ENCODE measurements at regions not wholly inside any gene's neighbourhood (a gene's known extent, or its start where the extent isn't known, plus 50 kb on each side); places are given as distances from the start of the nearest gene placed in this dataset.

DNA sequence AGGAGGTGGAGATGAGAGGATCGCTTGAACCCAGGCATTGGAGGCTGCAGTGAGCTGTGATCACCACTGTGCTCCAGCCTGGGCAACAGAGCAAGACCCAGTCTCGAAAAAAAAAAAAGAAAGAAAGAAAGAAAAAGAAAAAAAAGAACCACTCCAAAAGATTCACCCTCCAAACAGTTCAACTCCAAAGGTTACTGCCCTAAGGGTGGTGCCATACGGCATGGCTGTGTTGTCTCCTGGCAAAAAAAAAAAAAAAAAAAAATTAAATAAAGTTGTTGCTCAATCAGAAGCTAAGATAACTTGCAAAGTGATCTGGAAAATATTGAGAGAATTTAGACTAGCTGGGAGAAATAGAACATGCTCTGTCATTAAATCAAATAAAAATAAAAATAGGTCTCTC lies 79.5 kb downstream of the KCTD15 start:
- no peak for DNase-seq
- Histone ChIP-seq H3K4me3 (ENCODE audit: low read depth in 2 of 2, low read length in 1 of 2) (no peak overlapping the region), H2AFZ (ENCODE audit: low read depth) (no peak overlapping the region), H3F3A (replicated peaks; ENCODE audit: insufficient read depth) (no peaks in the 10 kb centered on the region), H3K9me2 (no peaks in the 10 kb centered on the region), H3K9me3 (no peaks in the 10 kb centered on the region), H3K9ac (no peak overlapping the region), H3K36me3 (replicated peaks in 1 of 2; ENCODE audit: control insufficient read depth in 1 of 2, insufficient read depth in 2 of 2, low read length in 1 of 2) (no peaks in the 10 kb centered on the region), H3K4me1 (ENCODE audit: control insufficient read depth in 1 of 2, insufficient read depth in 2 of 2, low read depth in 1 of 2, low read length in 1 of 2) (peaks cover 0 to 20% of the 10 kb centered on the region in 2 experiments; a peak in 1 of 4 replicates), H4K20me1 (ENCODE audit: insufficient read depth) (no peaks in the 10 kb centered on the region), H3K4me2 (no peak overlapping the region), H3K27ac (ENCODE audit: low read depth in 2 of 2, low read length in 1 of 2) (no peak overlapping the region), H3K27me3 (ENCODE audit: insufficient read depth) (no peaks in the 10 kb centered on the region), H3K79me2 (ENCODE audit: insufficient read depth) (no peaks in the 10 kb centered on the region)
- 25% methylated on average over 3 of the region's 3 CpGs for WGBS (ENCODE audit: low lambda C conversion rate)
- ChIA-PET POLR2A (no interaction called here), CTCF (interaction anchor here (1.0 to 1.5 kb wide), 3 partner anchors 10 to 122 kb away, joined by 3 to 6 read pairs (median 5); no protein-coding TSS in a partner anchor)
- TF ChIP-seq CHD2 (IDR thresholded peaks at IDR 0.05; ENCODE audit: low read length, partially characterized antibody) (no peak), TEAD4 (IDR thresholded peaks at IDR 0.05; ENCODE audit: borderline replicate concordance, insufficient read depth) (no peak)
- TF ChIP-seq, protein P1, sequence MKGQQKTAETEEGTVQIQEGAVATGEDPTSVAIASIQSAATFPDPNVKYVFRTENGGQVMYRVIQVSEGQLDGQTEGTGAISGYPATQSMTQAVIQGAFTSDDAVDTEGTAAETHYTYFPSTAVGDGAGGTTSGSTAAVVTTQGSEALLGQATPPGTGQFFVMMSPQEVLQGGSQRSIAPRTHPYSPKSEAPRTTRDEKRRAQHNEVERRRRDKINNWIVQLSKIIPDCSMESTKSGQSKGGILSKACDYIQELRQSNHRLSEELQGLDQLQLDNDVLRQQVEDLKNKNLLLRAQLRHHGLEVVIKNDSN (IDR thresholded peaks at IDR 0.05; ENCODE audit: borderline replicate concordance, low read depth) = no peak

DNA sequence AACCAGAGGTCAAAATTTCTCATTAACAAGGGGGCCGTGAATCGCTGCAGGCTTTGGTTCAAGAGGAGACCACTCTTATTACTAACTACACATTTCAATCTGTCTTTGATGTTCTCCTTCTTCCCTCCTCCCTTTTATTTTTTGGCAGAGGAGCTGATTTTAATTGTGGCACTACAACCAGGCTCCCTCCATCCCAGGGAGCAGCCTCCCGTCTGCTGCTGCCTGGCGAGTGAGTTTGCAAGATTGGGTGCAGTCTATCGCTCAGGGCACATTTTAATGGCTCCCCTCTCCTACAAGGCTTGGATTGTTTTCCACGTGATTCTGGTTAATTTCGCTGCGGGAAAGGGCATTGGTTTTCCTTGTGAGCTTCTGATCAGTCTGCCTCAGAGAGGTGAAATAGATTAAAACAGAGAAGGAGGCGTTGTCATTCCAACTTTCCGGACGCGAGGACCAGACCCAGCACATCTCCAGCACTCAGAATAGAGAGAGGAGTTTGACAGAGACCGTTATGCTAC lies 81.4 kb downstream of the KCTD15 start:
- H3K4me1 ChIP-seq (ENCODE audit: control insufficient read depth in 1 of 2, insufficient read depth in 2 of 2, low read depth in 1 of 2, low read length in 1 of 2) = peaks cover 0 to 20% of the 10 kb centered on the region in 2 experiments; a peak in 1 of 4 replicates
- no peaks in the 10 kb centered on the region for H3K36me3 ChIP-seq (replicated peaks in 1 of 2; ENCODE audit: control insufficient read depth in 1 of 2, insufficient read depth in 2 of 2, low read length in 1 of 2)
- H3K27ac ChIP-seq (ENCODE audit: low read depth in 2 of 2, low read length in 1 of 2) = no peak overlapping the region
- TF ChIP-seq TAF1 (IDR thresholded peaks at IDR 0.05; ENCODE audit: borderline replicate concordance, low read depth, low read length) = no peak
- TF ChIP-seq RAD21 (IDR thresholded peaks at IDR 0.05; ENCODE audit: low read length) = no peak
- TF ChIP-seq SMC3 (IDR thresholded peaks at IDR 0.05; ENCODE audit: low read depth, low read length) = no peak
- TF ChIP-seq FOSL2 (IDR thresholded peaks at IDR 0.05; ENCODE audit: borderline replicate concordance, low read depth) = no peak
- no peak for TF ChIP-seq ELF1 (IDR thresholded peaks at IDR 0.05)
- TF ChIP-seq TCF12 (IDR thresholded peaks at IDR 0.05) = no peak
- TF ChIP-seq, protein P2, sequence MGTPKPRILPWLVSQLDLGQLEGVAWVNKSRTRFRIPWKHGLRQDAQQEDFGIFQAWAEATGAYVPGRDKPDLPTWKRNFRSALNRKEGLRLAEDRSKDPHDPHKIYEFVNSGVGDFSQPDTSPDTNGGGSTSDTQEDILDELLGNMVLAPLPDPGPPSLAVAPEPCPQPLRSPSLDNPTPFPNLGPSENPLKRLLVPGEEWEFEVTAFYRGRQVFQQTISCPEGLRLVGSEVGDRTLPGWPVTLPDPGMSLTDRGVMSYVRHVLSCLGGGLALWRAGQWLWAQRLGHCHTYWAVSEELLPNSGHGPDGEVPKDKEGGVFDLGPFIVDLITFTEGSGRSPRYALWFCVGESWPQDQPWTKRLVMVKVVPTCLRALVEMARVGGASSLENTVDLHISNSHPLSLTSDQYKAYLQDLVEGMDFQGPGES (IDR thresholded peaks at IDR 0.05; ENCODE audit: low read depth, low read length) = no peak
- no peak for TF ChIP-seq FOXM1 (IDR thresholded peaks at IDR 0.05; ENCODE audit: low read depth)
- TF ChIP-seq JUND (IDR thresholded peaks at IDR 0.05) = no peak
- TF ChIP-seq TEAD4 (IDR thresholded peaks at IDR 0.05; ENCODE audit: borderline replicate concordance, insufficient read depth) = no peak
- TF ChIP-seq YY1 (IDR thresholded peaks at IDR 0.05; ENCODE audit: low read depth) = no peak
- TF ChIP-seq CHD2 (IDR thresholded peaks at IDR 0.05; ENCODE audit: low read length, partially characterized antibody) = no peak
- TF ChIP-seq, protein P3, sequence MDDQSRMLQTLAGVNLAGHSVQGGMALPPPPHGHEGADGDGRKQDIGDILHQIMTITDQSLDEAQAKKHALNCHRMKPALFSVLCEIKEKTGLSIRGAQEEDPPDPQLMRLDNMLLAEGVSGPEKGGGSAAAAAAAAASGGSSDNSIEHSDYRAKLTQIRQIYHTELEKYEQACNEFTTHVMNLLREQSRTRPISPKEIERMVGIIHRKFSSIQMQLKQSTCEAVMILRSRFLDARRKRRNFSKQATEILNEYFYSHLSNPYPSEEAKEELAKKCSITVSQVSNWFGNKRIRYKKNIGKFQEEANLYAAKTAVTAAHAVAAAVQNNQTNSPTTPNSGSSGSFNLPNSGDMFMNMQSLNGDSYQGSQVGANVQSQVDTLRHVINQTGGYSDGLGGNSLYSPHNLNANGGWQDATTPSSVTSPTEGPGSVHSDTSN (IDR thresholded peaks at IDR 0.05) = no peak
- TF ChIP-seq RXRA (IDR thresholded peaks at IDR 0.05; ENCODE audit: borderline replicate concordance, low read depth) = no peak
- TF ChIP-seq FOXJ3 (CRISPR knock-in tag; IDR thresholded peaks at IDR 0.05) = no peak
- no peaks in the 10 kb centered on the region for H4K20me1 ChIP-seq (ENCODE audit: insufficient read depth)
- no peak overlapping the region for H2AFZ ChIP-seq (ENCODE audit: low read depth)
- H3K9ac ChIP-seq = no peak overlapping the region
- no peaks in the 10 kb centered on the region for H3K27me3 ChIP-seq (ENCODE audit: insufficient read depth)
- H3K4me3 ChIP-seq (ENCODE audit: low read depth in 2 of 2, low read length in 1 of 2) = no peak overlapping the region
- no peaks in the 10 kb centered on the region for H3K79me2 ChIP-seq (ENCODE audit: insufficient read depth)
- ChIA-PET CTCF (interaction anchor here (0.8 to 2.3 kb wide), 7 partner anchors 9 to 120 kb away, joined by 3 to 9 read pairs (median 5); no protein-coding TSS in a partner anchor), POLR2A (interaction anchor here (1.1 to 7.2 kb wide), 2 partner anchors 9 to 81 kb away, joined by 3 to 40 read pairs; partner anchors contain the start of gene KCTD15)
- no peak for DNase-seq
- no peaks in the 10 kb centered on the region for H3K9me3 ChIP-seq
- H3K4me2 ChIP-seq = no peak overlapping the region
- no peaks in the 10 kb centered on the region for H3F3A ChIP-seq (replicated peaks; ENCODE audit: insufficient read depth)
- H3K9me2 ChIP-seq = no peaks in the 10 kb centered on the region
- 62% methylated on average over 13 of the region's 13 CpGs for WGBS (ENCODE audit: low lambda C conversion rate)

All from SK-N-SH (cell line).